ENCODE measurements at regions not wholly inside any gene's neighbourhood (a gene's known extent, or its start where the extent isn't known, plus 50 kb on each side); places are given as distances from the start of the nearest gene placed in this dataset.

GRCh38 chr5:54696346-54696745 lies 178.8 kb downstream of the SNX18 start:
- TF ChIP-seq POLR2A (IDR thresholded peaks at IDR 0.05; ENCODE audit: low read length) (no peak), GATA1 (IDR thresholded peaks at IDR 0.05; ENCODE audit: low read depth, low read length) (no peak)
